ENCODE measurements at regions not wholly inside any gene's neighbourhood (a gene's known extent, or its start where the extent isn't known, plus 50 kb on each side); places are given as distances from the start of the nearest gene placed in this dataset.

- Histone ChIP-seq H3K4me1 (ENCODE audit: insufficient read depth, poor library complexity, severe bottlenecking) (no peaks in the 10 kb centered on the region), H3K4me3 (ENCODE audit: severe bottlenecking) (no peak overlapping the region), H3K27me3 (ENCODE audit: insufficient read depth, poor library complexity, severe bottlenecking) (peaks cover 4% of the 10 kb centered on the region), H3K36me3 (ENCODE audit: low read depth) (no peaks in the 10 kb centered on the region), H3K9me3 (ENCODE audit: severe bottlenecking) (no peaks in the 10 kb centered on the region), H3K27ac (ENCODE audit: poor library complexity, severe bottlenecking) (no peak overlapping the region)
- TF ChIP-seq CTCF (IDR thresholded peaks at IDR 0.05; ENCODE audit: poor library complexity, severe bottlenecking) = no peak
- ATAC-seq (ENCODE audit: low read depth) (no peak), DNase-seq (ENCODE audit: low spot score) (peak; percentile 39)
These were observed 580.2 kb upstream of the FAM174A start for GRCh38 chr5:99955006-99955405.

GRCh38 chr5:99949969-99950524, 585.1 kb upstream of the FAM174A start:
- no peak overlapping the region for H3K27ac ChIP-seq (ENCODE audit: poor library complexity, severe bottlenecking)
- peaks cover 4% of the 10 kb centered on the region for H3K27me3 ChIP-seq (ENCODE audit: insufficient read depth, poor library complexity, severe bottlenecking)
- DNase-seq (ENCODE audit: low spot score) (no peak), ATAC-seq (ENCODE audit: low read depth) (no peak; the same call in 2 of the 3 replicates)
- no peaks in the 10 kb centered on the region for H3K4me1 ChIP-seq (ENCODE audit: insufficient read depth, poor library complexity, severe bottlenecking)
- no peak for TF ChIP-seq CTCF (IDR thresholded peaks at IDR 0.05; ENCODE audit: poor library complexity, severe bottlenecking)
- no peaks in the 10 kb centered on the region for H3K36me3 ChIP-seq (ENCODE audit: low read depth)
- H3K4me3 ChIP-seq (ENCODE audit: severe bottlenecking) = no peak overlapping the region
- H3K9me3 ChIP-seq (ENCODE audit: severe bottlenecking) = no peaks in the 10 kb centered on the region

DNA sequence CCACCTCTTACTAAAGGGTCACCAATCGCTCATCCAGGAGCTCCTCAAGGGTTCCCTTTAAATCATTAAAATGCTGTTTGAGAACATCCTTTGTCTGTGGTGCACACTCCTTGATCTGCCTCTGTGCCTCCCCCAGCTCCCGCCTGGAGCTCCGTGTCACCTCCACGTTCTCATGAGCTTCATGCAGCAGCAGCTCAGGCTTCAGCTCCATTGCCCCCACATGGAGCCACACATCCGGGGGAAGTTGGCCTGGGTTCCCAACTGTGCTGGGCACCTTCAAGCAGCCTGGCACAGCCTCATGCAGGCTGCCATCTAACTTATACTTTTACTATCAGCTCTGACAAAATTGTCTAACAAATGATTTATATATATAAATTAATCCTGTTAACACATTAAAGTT, 585.8 kb upstream of the FAM174A start:
- DNase-seq (ENCODE audit: low spot score) (no peak), ATAC-seq (ENCODE audit: low read depth) (no peak)
- Histone ChIP-seq H3K36me3 (ENCODE audit: low read depth) (no peaks in the 10 kb centered on the region), H3K27ac (ENCODE audit: poor library complexity, severe bottlenecking) (no peak overlapping the region), H3K4me3 (ENCODE audit: severe bottlenecking) (no peak overlapping the region), H3K9me3 (ENCODE audit: severe bottlenecking) (no peaks in the 10 kb centered on the region), H3K27me3 (ENCODE audit: insufficient read depth, poor library complexity, severe bottlenecking) (peaks cover 4% of the 10 kb centered on the region), H3K4me1 (ENCODE audit: insufficient read depth, poor library complexity, severe bottlenecking) (no peaks in the 10 kb centered on the region)
- TF ChIP-seq CTCF (IDR thresholded peaks at IDR 0.05; ENCODE audit: poor library complexity, severe bottlenecking) = no peak

DNA sequence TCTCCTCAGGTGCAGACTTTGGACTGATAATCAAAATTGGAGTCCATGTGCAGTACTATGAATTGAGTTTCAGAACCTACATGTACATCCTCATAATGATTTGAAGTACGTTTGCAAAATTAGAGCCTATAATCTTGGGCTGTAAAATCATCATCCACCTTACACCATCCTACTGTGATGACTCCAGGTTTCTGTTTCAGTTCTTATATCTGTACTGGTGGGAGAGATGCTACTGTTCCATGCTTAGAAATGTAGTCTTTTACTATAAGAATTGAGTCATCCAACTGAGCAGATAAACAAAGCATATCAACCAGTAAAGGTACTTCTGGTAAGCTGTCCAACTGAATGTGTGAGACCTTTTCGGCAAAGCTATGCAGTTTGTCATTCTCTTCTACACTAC, 586.3 kb upstream of the FAM174A start:
- no peak for DNase-seq (ENCODE audit: low spot score)
- Histone ChIP-seq H3K27ac (ENCODE audit: poor library complexity, severe bottlenecking) (no peak overlapping the region), H3K4me3 (ENCODE audit: severe bottlenecking) (no peak overlapping the region), H3K36me3 (ENCODE audit: low read depth) (no peaks in the 10 kb centered on the region), H3K4me1 (ENCODE audit: insufficient read depth, poor library complexity, severe bottlenecking) (no peaks in the 10 kb centered on the region), H3K27me3 (ENCODE audit: insufficient read depth, poor library complexity, severe bottlenecking) (peaks cover 4% of the 10 kb centered on the region), H3K9me3 (ENCODE audit: severe bottlenecking) (no peaks in the 10 kb centered on the region)
- no peak for TF ChIP-seq CTCF (IDR thresholded peaks at IDR 0.05; ENCODE audit: poor library complexity, severe bottlenecking)
- ATAC-seq (ENCODE audit: low read depth) = no peak
